Kidney epithelial cell (primary cell): ENCODE measurements at regions not wholly inside any gene's neighbourhood (a gene's known extent, or its start where the extent isn't known, plus 50 kb on each side); places are given as distances from the start of the nearest gene placed in this dataset.

Experiments used
- DNase-seq: peaks from one replicate; pipeline ENCODE4 v3.0.0-alpha.2; 2010; ENCODE audit warnings: low read depth
- H3K27me3 ChIP-seq: 2 replicates; pipeline ENCODE4 v1.6.0; 2011; ENCODE audit warnings: low read length; ENCODE audit not compliant: control insufficient read depth, insufficient read depth
- H3K36me3 ChIP-seq: 2 replicates; pipeline ENCODE4 v1.5.1; 2011; ENCODE audit warnings: low read length; ENCODE audit not compliant: control insufficient read depth, insufficient read depth
- H3K4me3 ChIP-seq: 2 replicates; pipeline ENCODE4 v1.5.1; 2011; ENCODE audit warnings: low read depth, mild to moderate bottlenecking, control low read depth, low read length
- CTCF ChIP-seq: IDR thresholded peaks from 2 replicates; pipeline ENCODE4 v1.5.1; 2011; ENCODE audit warnings: mild to moderate bottlenecking, moderate library complexity, low read length, control low read depth, inconsistent platforms; ENCODE audit not compliant: insufficient read depth, poor library complexity, severe bottlenecking

GRCh38 chr20:16922834-16923233, 174.7 kb downstream of the OTOR start:
- Histone ChIP-seq H3K27me3 (no peaks in the 10 kb centered on the region), H3K4me3 (no peak overlapping the region), H3K36me3 (no peaks in the 10 kb centered on the region)
- TF ChIP-seq CTCF: no peak
- DNase-seq: peak; percentile 44

GRCh38 chr20:16926626-16927430, 178.7 kb downstream of the OTOR start:
- H3K27me3 ChIP-seq: no peaks in the 10 kb centered on the region
- DNase-seq: no peak
- no peak for TF ChIP-seq CTCF
- no peaks in the 10 kb centered on the region for H3K36me3 ChIP-seq
- no peak overlapping the region for H3K4me3 ChIP-seq

GRCh38 chr20:16929756-16930155, 181.6 kb downstream of the OTOR start:
- DNase-seq: no peak
- Histone ChIP-seq H3K4me3 (no peak overlapping the region), H3K36me3 (no peaks in the 10 kb centered on the region), H3K27me3 (no peaks in the 10 kb centered on the region)
- TF ChIP-seq CTCF: no peak

- no peak for DNase-seq
- no peak overlapping the region for H3K4me3 ChIP-seq
- no peak for TF ChIP-seq CTCF
- H3K27me3 ChIP-seq: no peaks in the 10 kb centered on the region
- no peaks in the 10 kb centered on the region for H3K36me3 ChIP-seq
These were observed 182.5 kb downstream of the OTOR start for GRCh38 chr20:16930656-16931055.

GRCh38 chr20:16939051-16939450, 190.9 kb downstream of the OTOR start:
- H3K36me3 ChIP-seq: no peaks in the 10 kb centered on the region
- no peak for DNase-seq

More at GRCh38 chr20:16939051-16939450, 190.9 kb downstream of the OTOR start:
- H3K4me3 ChIP-seq: no peak overlapping the region
- no peak for TF ChIP-seq CTCF
- H3K27me3 ChIP-seq: no peaks in the 10 kb centered on the region
